GM19351 (cell line): ENCODE measurements at regions not wholly inside any gene's neighbourhood (a gene's known extent, or its start where the extent isn't known, plus 50 kb on each side); places are given as distances from the start of the nearest gene placed in this dataset.

ENCODE experiments used
- ATAC-seq: cut with Tn5 transposase; IDR thresholded peaks from one replicate; pipeline ENCODE4 v1.9.1; 2021; ENCODE audit warnings: mild to moderate bottlenecking, moderate library complexity; ENCODE audit not compliant: unreplicated experiment

- no peak for ATAC-seq
Measured at GRCh38 chr7:22005151-22005550, 59.5 kb upstream of the CDCA7L start.

- ATAC-seq, result no peak
Measured at GRCh38 chr7:22002726-22003125, 57.0 kb upstream of the CDCA7L start.

- ATAC-seq, result peak; percentile 78
Measured at GRCh38 chr7:22001345-22002004, 55.8 kb upstream of the CDCA7L start.

- no peak for ATAC-seq
Measured at GRCh38 chr7:21999896-22000295, 54.2 kb upstream of the CDCA7L start.

GRCh38 chr7:21996641-21997040 is 50.9 kb upstream of the CDCA7L start:
- ATAC-seq, result no peak
